Spleen (tissue), 7 donors: ENCODE measurements at regions not wholly inside any gene's neighbourhood (a gene's known extent, or its start where the extent isn't known, plus 50 kb on each side); places are given as distances from the start of the nearest gene placed in this dataset.

ENCODE experiments used
- POLR2A ChIP-seq, 3 donors: fragments of 450-650 bp; IDR thresholded peaks; one replicate each; pipeline ENCODE4 v1.5.1; 2017; ENCODE audit warnings: antibody characterized with exemption in 3 of 3, mild to moderate bottlenecking in 1 of 3
- POLR2AphosphoS5 ChIP-seq, 3 donors: sonication (generic); formaldehyde crosslinking; IDR thresholded peaks; one replicate each; pipeline ENCODE4 v1.5.1; 2017; ENCODE audit warnings: antibody characterized with exemption in 3 of 3
- TF ChIP-seq, protein P1 (sequence below), 11 experiments: fragments of 200-600 bp in 7 of 11; fragments of 450-650 bp in 4 of 11; sonication (generic) in 4 of 11; IDR thresholded peaks in 8 of 11; conservative IDR thresholded peaks in 3 of 11; 1 replicate in 7 of 11; 2 replicates in 4 of 11; pipeline versions ENCODE4 v1.4.0 to v1.8.0; 2016 to 2021; ENCODE audit warnings: antibody characterized with exemption in 11 of 11, inconsistent platforms in 4 of 11, mild to moderate bottlenecking in 1 of 11
- donor health status: DM: no; HTN: no; CAD: no; lungs with moderate emphysema.
- donor health status: DM: no; HTN: no; CAD: no.
- donor health status: DM: no; HTN: no; CAD: no.

GRCh38 chr4:111494971-111495370 lies 650.3 kb upstream of the FAM241A start:
- TF ChIP-seq, protein P1, sequence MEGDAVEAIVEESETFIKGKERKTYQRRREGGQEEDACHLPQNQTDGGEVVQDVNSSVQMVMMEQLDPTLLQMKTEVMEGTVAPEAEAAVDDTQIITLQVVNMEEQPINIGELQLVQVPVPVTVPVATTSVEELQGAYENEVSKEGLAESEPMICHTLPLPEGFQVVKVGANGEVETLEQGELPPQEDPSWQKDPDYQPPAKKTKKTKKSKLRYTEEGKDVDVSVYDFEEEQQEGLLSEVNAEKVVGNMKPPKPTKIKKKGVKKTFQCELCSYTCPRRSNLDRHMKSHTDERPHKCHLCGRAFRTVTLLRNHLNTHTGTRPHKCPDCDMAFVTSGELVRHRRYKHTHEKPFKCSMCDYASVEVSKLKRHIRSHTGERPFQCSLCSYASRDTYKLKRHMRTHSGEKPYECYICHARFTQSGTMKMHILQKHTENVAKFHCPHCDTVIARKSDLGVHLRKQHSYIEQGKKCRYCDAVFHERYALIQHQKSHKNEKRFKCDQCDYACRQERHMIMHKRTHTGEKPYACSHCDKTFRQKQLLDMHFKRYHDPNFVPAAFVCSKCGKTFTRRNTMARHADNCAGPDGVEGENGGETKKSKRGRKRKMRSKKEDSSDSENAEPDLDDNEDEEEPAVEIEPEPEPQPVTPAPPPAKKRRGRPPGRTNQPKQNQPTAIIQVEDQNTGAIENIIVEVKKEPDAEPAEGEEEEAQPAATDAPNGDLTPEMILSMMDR (IDR thresholded peaks at IDR 0.05 in 8 of 11, conservative IDR thresholded peaks at IDR 0.05 in 3 of 11): no peak
- TF ChIP-seq POLR2A (IDR thresholded peaks at IDR 0.05) (no peak), POLR2AphosphoS5 (IDR thresholded peaks at IDR 0.05) (no peak)
